Fibroblast of lung (primary cell): ENCODE measurements at regions not wholly inside any gene's neighbourhood (a gene's known extent, or its start where the extent isn't known, plus 50 kb on each side); places are given as distances from the start of the nearest gene placed in this dataset.

ENCODE experiments used
- DNase-seq, 2 donors: peaks; one replicate each; pipeline versions ENCODE4 v3.0.0 to v3.0.0-alpha.2; 2010; ENCODE audit warnings: low read depth in 2 of 2
- H2AFZ ChIP-seq: 2 replicates; pipeline ENCODE4 v1.5.1; 2012; ENCODE audit warnings: low read length, control low read depth, inconsistent platforms
- H3K27ac ChIP-seq: 2 replicates; pipeline ENCODE4 v1.5.1; 2011; ENCODE audit warnings: low read length, control low read depth; ENCODE audit not compliant: insufficient read depth
- H3K27me3 ChIP-seq: 2 replicates; pipeline ENCODE4 v1.5.1; 2011; ENCODE audit warnings: mild to moderate bottlenecking, low read length; ENCODE audit not compliant: control insufficient read depth, insufficient read depth
- H3K36me3 ChIP-seq: 2 replicates; pipeline ENCODE4 v1.5.1; 2011; ENCODE audit warnings: low read length; ENCODE audit not compliant: control insufficient read depth, insufficient read depth
- H3K4me1 ChIP-seq: 2 replicates; pipeline ENCODE4 v1.5.1; 2011; ENCODE audit warnings: low read length; ENCODE audit not compliant: control insufficient read depth, insufficient read depth; ENCODE audit errors: extremely low read depth
- H3K4me2 ChIP-seq: 2 replicates; pipeline ENCODE4 v1.5.1; 2011; ENCODE audit warnings: low read length, control low read depth; ENCODE audit not compliant: insufficient read depth; ENCODE audit errors: extremely low read depth
- H3K4me3 ChIP-seq, 4 experiments: fragments of 200-600 bp in 1 of 4; sonication (generic) in 1 of 4; replicated peaks in 1 of 4; 2 replicates each; pipeline ENCODE4 v1.5.1; 2011 to 2016; ENCODE audit warnings: low read length in 4 of 4, low read depth in 3 of 4, mild to moderate bottlenecking in 3 of 4, control low read depth in 2 of 4, inconsistent platforms in 1 of 4, mixed read lengths in 1 of 4; ENCODE audit not compliant: insufficient read depth in 1 of 4; ENCODE audit errors: control extremely low read depth in 1 of 4
- H3K79me2 ChIP-seq: 2 replicates; pipeline ENCODE4 v1.5.1; 2012; ENCODE audit warnings: mild to moderate bottlenecking, low read length, inconsistent platforms; ENCODE audit not compliant: control insufficient read depth, insufficient read depth
- H3K9ac ChIP-seq: 2 replicates; pipeline ENCODE4 v1.5.1; 2011; ENCODE audit warnings: mild to moderate bottlenecking, low read length, control low read depth; ENCODE audit not compliant: insufficient read depth
- H3K9me3 ChIP-seq: 2 replicates; pipeline ENCODE4 v1.5.1; 2012; ENCODE audit warnings: low read depth, low read length; ENCODE audit not compliant: control insufficient read depth, insufficient read depth
- H4K20me1 ChIP-seq: 2 replicates; pipeline ENCODE4 v1.5.1; 2011; ENCODE audit warnings: low read length; ENCODE audit not compliant: control insufficient read depth, insufficient read depth; ENCODE audit errors: extremely low read depth
- EZH2 ChIP-seq: IDR thresholded peaks from 2 replicates; pipeline ENCODE4 v1.5.1; 2012; ENCODE audit warnings: low read length, control low read depth, mild to moderate bottlenecking; ENCODE audit errors: missing control alignments
- TF ChIP-seq, protein P1 (sequence below), 2 donors: IDR thresholded peaks in 1 of 2; conservative IDR thresholded peaks in 1 of 2; 1 replicate in 1 of 2; 2 replicates in 1 of 2; pipeline ENCODE4 v1.5.1; 2011 to 2012; ENCODE audit warnings: low read length in 2 of 2, control low read depth in 1 of 2, inconsistent platforms in 1 of 2, low read depth in 1 of 2, mild to moderate bottlenecking in 1 of 2

DNA sequence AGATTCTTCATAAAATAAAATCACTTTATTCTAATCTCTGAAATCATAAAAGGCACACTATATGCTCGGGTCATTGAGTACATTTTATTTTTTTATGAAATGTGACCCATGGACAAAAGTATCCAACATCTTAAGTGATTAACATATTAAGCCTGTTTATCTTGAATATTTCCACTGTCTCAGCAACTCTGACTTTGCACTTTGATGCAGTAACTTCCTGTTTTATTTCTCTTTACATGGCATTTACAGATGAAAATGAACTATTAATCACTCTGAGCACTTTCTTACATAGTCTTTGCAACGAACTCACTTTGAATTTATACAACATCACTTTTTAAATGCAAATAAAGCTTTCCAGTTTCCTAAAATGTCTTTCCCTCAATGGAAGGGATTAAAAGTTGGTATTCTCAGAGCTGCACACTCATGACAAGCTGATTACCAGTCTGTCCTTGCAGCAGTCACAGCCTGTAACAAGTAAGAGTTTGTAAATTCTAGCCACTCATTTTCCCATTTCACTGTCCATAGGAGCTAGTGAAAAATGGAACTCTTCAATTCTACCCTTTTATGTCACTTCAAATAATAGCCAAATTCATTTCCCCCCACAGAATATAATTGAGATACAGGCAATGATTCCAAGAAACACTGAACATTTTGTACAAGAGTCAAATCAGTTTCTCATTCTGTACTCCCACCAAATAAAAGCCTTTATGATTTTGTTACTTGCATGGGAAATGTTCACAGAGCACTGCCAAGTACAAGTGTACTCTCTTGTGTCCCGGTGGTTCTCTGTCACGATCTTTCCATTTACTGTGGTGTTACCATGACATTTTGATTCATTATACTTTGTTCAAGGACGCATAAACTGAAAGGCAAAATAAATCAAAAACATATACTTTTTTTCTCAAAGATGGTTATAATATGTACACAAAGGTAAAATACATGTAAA, 1968.9 kb downstream of the PCDH9 start:
- Histone ChIP-seq H3K4me2 (no peak overlapping the region), H3K9ac (no peak overlapping the region), H3K36me3 (no peaks in the 10 kb centered on the region), H3K27ac (no peak overlapping the region), H3K27me3 (no peaks in the 10 kb centered on the region), H3K9me3 (no peaks in the 10 kb centered on the region), H4K20me1 (no peaks in the 10 kb centered on the region), H3K79me2 (no peaks in the 10 kb centered on the region), H3K4me1 (no peaks in the 10 kb centered on the region), H2AFZ (no peak overlapping the region), H3K4me3 (peak overlapping the region in 1 of 4 experiments; percentile 52)
- peak in 1 of 2 donors; percentile 18 for DNase-seq
- TF ChIP-seq, protein P1, sequence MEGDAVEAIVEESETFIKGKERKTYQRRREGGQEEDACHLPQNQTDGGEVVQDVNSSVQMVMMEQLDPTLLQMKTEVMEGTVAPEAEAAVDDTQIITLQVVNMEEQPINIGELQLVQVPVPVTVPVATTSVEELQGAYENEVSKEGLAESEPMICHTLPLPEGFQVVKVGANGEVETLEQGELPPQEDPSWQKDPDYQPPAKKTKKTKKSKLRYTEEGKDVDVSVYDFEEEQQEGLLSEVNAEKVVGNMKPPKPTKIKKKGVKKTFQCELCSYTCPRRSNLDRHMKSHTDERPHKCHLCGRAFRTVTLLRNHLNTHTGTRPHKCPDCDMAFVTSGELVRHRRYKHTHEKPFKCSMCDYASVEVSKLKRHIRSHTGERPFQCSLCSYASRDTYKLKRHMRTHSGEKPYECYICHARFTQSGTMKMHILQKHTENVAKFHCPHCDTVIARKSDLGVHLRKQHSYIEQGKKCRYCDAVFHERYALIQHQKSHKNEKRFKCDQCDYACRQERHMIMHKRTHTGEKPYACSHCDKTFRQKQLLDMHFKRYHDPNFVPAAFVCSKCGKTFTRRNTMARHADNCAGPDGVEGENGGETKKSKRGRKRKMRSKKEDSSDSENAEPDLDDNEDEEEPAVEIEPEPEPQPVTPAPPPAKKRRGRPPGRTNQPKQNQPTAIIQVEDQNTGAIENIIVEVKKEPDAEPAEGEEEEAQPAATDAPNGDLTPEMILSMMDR (conservative IDR thresholded peaks at IDR 0.05 in 1 of 2, IDR thresholded peaks at IDR 0.05 in 1 of 2; ENCODE audit: low read depth in 1 of 2, low read length in 2 of 2), result no peak
- TF ChIP-seq EZH2, result no peak

GRCh38 chr13:65240773-65241172, 1989.4 kb downstream of the PCDH9 start:
- no peak overlapping the region for H3K27ac ChIP-seq
- H2AFZ ChIP-seq, result no peak overlapping the region
- TF ChIP-seq EZH2, result no peak
- TF ChIP-seq, protein P1 (conservative IDR thresholded peaks at IDR 0.05 in 1 of 2, IDR thresholded peaks at IDR 0.05 in 1 of 2; ENCODE audit: low read depth in 1 of 2, low read length in 2 of 2), result no peak
- H4K20me1 ChIP-seq, result no peaks in the 10 kb centered on the region
- no peak overlapping the region for H3K4me2 ChIP-seq
- H3K4me3 ChIP-seq, result no peak overlapping the region
- no peak for DNase-seq
- H3K36me3 ChIP-seq, result no peaks in the 10 kb centered on the region
- H3K4me1 ChIP-seq, result no peaks in the 10 kb centered on the region
- H3K9ac ChIP-seq, result no peak overlapping the region
- no peaks in the 10 kb centered on the region for H3K79me2 ChIP-seq
- no peaks in the 10 kb centered on the region for H3K27me3 ChIP-seq
- no peaks in the 10 kb centered on the region for H3K9me3 ChIP-seq

- H3K27me3 ChIP-seq, result no peaks in the 10 kb centered on the region
- no peak overlapping the region for H3K9ac ChIP-seq
- no peak overlapping the region for H3K27ac ChIP-seq
- no peaks in the 10 kb centered on the region for H4K20me1 ChIP-seq
- H3K4me3 ChIP-seq, result no peak overlapping the region
- no peaks in the 10 kb centered on the region for H3K36me3 ChIP-seq
- no peaks in the 10 kb centered on the region for H3K4me1 ChIP-seq
- H3K4me2 ChIP-seq, result no peak overlapping the region
- TF ChIP-seq, protein P1 (conservative IDR thresholded peaks at IDR 0.05 in 1 of 2, IDR thresholded peaks at IDR 0.05 in 1 of 2; ENCODE audit: low read depth in 1 of 2, low read length in 2 of 2), result no peak
- TF ChIP-seq EZH2, result no peak
- H3K79me2 ChIP-seq, result no peaks in the 10 kb centered on the region
- no peak for DNase-seq
- no peak overlapping the region for H2AFZ ChIP-seq
- no peaks in the 10 kb centered on the region for H3K9me3 ChIP-seq
Observed at GRCh38 chr13:65236841-65237418, 1993.2 kb downstream of the PCDH9 start.
